H9 (cell line): ENCODE measurements at regions not wholly inside any gene's neighbourhood (a gene's known extent, or its start where the extent isn't known, plus 50 kb on each side); places are given as distances from the start of the nearest gene placed in this dataset.

Source experiments
- DNase-seq: peaks from one replicate; pipeline ENCODE4 v3.0.0-alpha.2; 2017
- H2AFZ ChIP-seq: one replicate; pipeline ENCODE4 v1.6.1; 2013; ENCODE audit warnings: mild to moderate bottlenecking, low read length, control low read depth, moderate library complexity
- H2AK5ac ChIP-seq: 2 replicates; pipeline ENCODE4 v1.6.1; 2013; ENCODE audit warnings: low read length, control low read depth, mixed read lengths; ENCODE audit not compliant: insufficient read length
- H2BK120ac ChIP-seq: one replicate; pipeline ENCODE4 v1.6.1; 2013; ENCODE audit warnings: low read depth, mild to moderate bottlenecking, low read length, control low read depth, inconsistent platforms; ENCODE audit not compliant: poor library complexity, severe bottlenecking
- H2BK12ac ChIP-seq: 2 replicates; pipeline ENCODE4 v1.6.1; 2013; ENCODE audit warnings: low read length, control low read depth, mixed read lengths, low read depth; ENCODE audit not compliant: insufficient read length
- H2BK15ac ChIP-seq: 2 replicates; pipeline ENCODE4 v1.6.1; 2013; ENCODE audit warnings: low read depth, low read length, control low read depth
- H2BK20ac ChIP-seq: one replicate; pipeline ENCODE4 v1.6.1; 2013; ENCODE audit warnings: low read depth, mild to moderate bottlenecking, low read length, control low read depth, inconsistent platforms; ENCODE audit not compliant: poor library complexity, severe bottlenecking
- H2BK5ac ChIP-seq: 2 replicates; pipeline ENCODE4 v1.6.1; 2013; ENCODE audit warnings: low read length, control low read depth, mixed read lengths; ENCODE audit not compliant: insufficient read length
- H3K14ac ChIP-seq: 2 replicates; pipeline ENCODE4 v1.6.1; 2013; ENCODE audit warnings: low read length, control low read depth; ENCODE audit not compliant: insufficient read depth
- H3K18ac ChIP-seq: 2 replicates; pipeline ENCODE4 v1.6.1; 2013; ENCODE audit warnings: low read depth, mild to moderate bottlenecking, mixed read lengths, low read length, control low read depth; ENCODE audit not compliant: insufficient read length
- H3K23ac ChIP-seq: 2 replicates; pipeline ENCODE4 v1.6.1; 2013; ENCODE audit warnings: low read length, control low read depth, mixed read lengths, low read depth; ENCODE audit not compliant: insufficient read length
- H3K23me2 ChIP-seq: 2 replicates; pipeline ENCODE4 v1.6.1; 2013; ENCODE audit warnings: low read depth, mild to moderate bottlenecking, mixed read lengths, low read length, control low read depth; ENCODE audit not compliant: insufficient read length, poor library complexity, severe bottlenecking
- H3K27ac ChIP-seq: 2 replicates; pipeline ENCODE4 v1.5.1; 2013; ENCODE audit warnings: low read length, control low read depth, mixed read lengths, low read depth; ENCODE audit not compliant: insufficient read length
- H3K27me3 ChIP-seq: 2 replicates; pipeline ENCODE4 v1.6.1; 2013; ENCODE audit warnings: low read length, control low read depth, inconsistent platforms; ENCODE audit not compliant: insufficient read depth
- H3K4ac ChIP-seq: 2 replicates; pipeline ENCODE4 v1.6.1; 2013; ENCODE audit warnings: low read depth, mild to moderate bottlenecking, control low read depth, inconsistent platforms, low read length, moderate library complexity
- H3K4me1 ChIP-seq: 2 replicates; pipeline ENCODE4 v1.6.1; 2013; ENCODE audit warnings: low read length, control low read depth, inconsistent platforms; ENCODE audit not compliant: insufficient read depth
- H3K4me2 ChIP-seq: 2 replicates; pipeline ENCODE4 v1.6.1; 2013; ENCODE audit warnings: low read length, control low read depth, mixed read lengths; ENCODE audit not compliant: insufficient read length, insufficient read depth
- H3K56ac ChIP-seq: 2 replicates; pipeline ENCODE4 v1.6.1; 2013; ENCODE audit warnings: low read depth, mild to moderate bottlenecking, mixed read lengths, low read length, control low read depth; ENCODE audit not compliant: insufficient read length
- H3K79me1 ChIP-seq: 2 replicates; pipeline ENCODE4 v1.6.1; 2013; ENCODE audit warnings: low read depth, mild to moderate bottlenecking, moderate library complexity, low read length, control low read depth, inconsistent platforms; ENCODE audit not compliant: insufficient read depth, poor library complexity, severe bottlenecking
- H3K79me2 ChIP-seq: 2 replicates; pipeline ENCODE4 v1.6.1; 2013; ENCODE audit warnings: low read length, control low read depth, inconsistent platforms; ENCODE audit not compliant: insufficient read depth
- H3K9ac ChIP-seq: 2 replicates; pipeline ENCODE4 v1.6.1; 2013; ENCODE audit warnings: low read length, control low read depth, mixed read lengths; ENCODE audit not compliant: insufficient read length; ENCODE audit errors: extremely low read depth
- H3K9me3 ChIP-seq: one replicate; pipeline ENCODE4 v1.6.1; 2013; ENCODE audit warnings: low read depth, low read length, inconsistent platforms; ENCODE audit not compliant: control insufficient read depth
- H3T11ph ChIP-seq: one replicate; pipeline ENCODE4 v1.6.1; 2013; ENCODE audit warnings: mild to moderate bottlenecking, low read length, control low read depth, inconsistent platforms
- H4K20me1 ChIP-seq: one replicate; pipeline ENCODE4 v1.6.1; 2013; ENCODE audit not compliant: control insufficient read depth, insufficient read length, insufficient read depth
- H4K5ac ChIP-seq: 2 replicates; pipeline ENCODE4 v1.6.1; 2013; ENCODE audit warnings: low read depth, mild to moderate bottlenecking, mixed read lengths, low read length, control low read depth; ENCODE audit not compliant: insufficient read length
- H4K8ac ChIP-seq: replicated peaks from 2 replicates; pipeline ENCODE4 v1.6.1; 2013; ENCODE audit warnings: low read length, control low read depth, mixed read lengths, low read depth; ENCODE audit not compliant: insufficient read length
- H4K91ac ChIP-seq: 2 replicates; pipeline ENCODE4 v1.6.1; 2013; ENCODE audit warnings: low read depth, mild to moderate bottlenecking, moderate library complexity, mixed read lengths, low read length, control low read depth; ENCODE audit not compliant: insufficient read length
- H3K27ac Mint-ChIP-seq, 3 experiments: 2 replicates in 2 of 3; 3 replicates in 1 of 3; pipeline ENCODE4 v1.8.0; 2020 to 2021; ENCODE audit warnings: mixed read lengths in 3 of 3, mild to moderate bottlenecking in 1 of 3, moderate library complexity in 1 of 3
- H3K27me3 Mint-ChIP-seq: 2 replicates; pipeline ENCODE4 v1.8.0; 2021; ENCODE audit warnings: low read depth, mild to moderate bottlenecking, moderate library complexity, mixed read lengths
- H3K36me3 Mint-ChIP-seq, 3 experiments: 2 replicates in 2 of 3; 3 replicates in 1 of 3; pipeline ENCODE4 v1.8.0; 2020 to 2021; ENCODE audit warnings: low read depth in 3 of 3, mixed read lengths in 3 of 3; ENCODE audit not compliant: insufficient read depth in 1 of 3
- H3K4me1 Mint-ChIP-seq, 2 experiments: 2 replicates each; pipeline ENCODE4 v1.8.0; 2020; ENCODE audit warnings: mixed read lengths in 2 of 2
- H3K4me3 Mint-ChIP-seq, 2 experiments: 2 replicates in 1 of 2; 3 replicates in 1 of 2; pipeline ENCODE4 v1.8.0; 2020 to 2021; ENCODE audit warnings: mild to moderate bottlenecking in 2 of 2, mixed read lengths in 2 of 2, moderate library complexity in 1 of 2
- H3K9me3 Mint-ChIP-seq, 2 experiments: 2 replicates in 1 of 2; 3 replicates in 1 of 2; pipeline ENCODE4 v1.8.0; 2020; ENCODE audit warnings: mild to moderate bottlenecking in 2 of 2, mixed read lengths in 2 of 2, moderate library complexity in 1 of 2
- WGBS: extraction: QIAGEN DNeasy Blood & Tissue Kit; methylation state at CpG from one replicate; pipeline ENCODE4 v1.1.7; 2013; ENCODE audit warnings: missing lambda C conversion rate, low lambda C conversion rate, mixed read lengths; ENCODE audit not compliant: insufficient read length; ENCODE audit errors: extremely low coverage; 5-methylcytosine and 5-hydroxymethylcytosine counted together
- TF ChIP-seq, protein P1 (sequence below): fragments of 200-600 bp; sonication (generic); conservative IDR thresholded peaks from 3 replicates; pipeline ENCODE4 v1.8.0; 2021; ENCODE audit warnings: antibody characterized with exemption, mild to moderate bottlenecking

GRCh38 chr10:60441515-60441914, 51.8 kb upstream of the ANK3 start:
- H3K23me2 ChIP-seq = no peaks in the 10 kb centered on the region
- no peak overlapping the region for H2AK5ac ChIP-seq
- H3K14ac ChIP-seq = no peak overlapping the region
- no peak overlapping the region for H3K9ac ChIP-seq
- no peak overlapping the region for H2BK12ac ChIP-seq
- no peak for DNase-seq
- no peaks in the 10 kb centered on the region for H3K36me3 Mint-ChIP-seq
- no peak overlapping the region for H2BK5ac ChIP-seq
- no peaks in the 10 kb centered on the region for H3K9me3 Mint-ChIP-seq
- no peaks in the 10 kb centered on the region for H3K9me3 ChIP-seq
- no peak overlapping the region for H3K27ac Mint-ChIP-seq
- TF ChIP-seq, protein P1, sequence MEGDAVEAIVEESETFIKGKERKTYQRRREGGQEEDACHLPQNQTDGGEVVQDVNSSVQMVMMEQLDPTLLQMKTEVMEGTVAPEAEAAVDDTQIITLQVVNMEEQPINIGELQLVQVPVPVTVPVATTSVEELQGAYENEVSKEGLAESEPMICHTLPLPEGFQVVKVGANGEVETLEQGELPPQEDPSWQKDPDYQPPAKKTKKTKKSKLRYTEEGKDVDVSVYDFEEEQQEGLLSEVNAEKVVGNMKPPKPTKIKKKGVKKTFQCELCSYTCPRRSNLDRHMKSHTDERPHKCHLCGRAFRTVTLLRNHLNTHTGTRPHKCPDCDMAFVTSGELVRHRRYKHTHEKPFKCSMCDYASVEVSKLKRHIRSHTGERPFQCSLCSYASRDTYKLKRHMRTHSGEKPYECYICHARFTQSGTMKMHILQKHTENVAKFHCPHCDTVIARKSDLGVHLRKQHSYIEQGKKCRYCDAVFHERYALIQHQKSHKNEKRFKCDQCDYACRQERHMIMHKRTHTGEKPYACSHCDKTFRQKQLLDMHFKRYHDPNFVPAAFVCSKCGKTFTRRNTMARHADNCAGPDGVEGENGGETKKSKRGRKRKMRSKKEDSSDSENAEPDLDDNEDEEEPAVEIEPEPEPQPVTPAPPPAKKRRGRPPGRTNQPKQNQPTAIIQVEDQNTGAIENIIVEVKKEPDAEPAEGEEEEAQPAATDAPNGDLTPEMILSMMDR = peak; percentile 45
- H3K4me1 Mint-ChIP-seq = peaks cover 12 to 18% of the 10 kb centered on the region in 2 experiments
- no peak overlapping the region for H3K27ac ChIP-seq
- H3K79me1 ChIP-seq = no peaks in the 10 kb centered on the region
- no peak overlapping the region for H2BK20ac ChIP-seq
- no CpG with 5 or more reads among the region's 1 CpG for whole genome bisulfite sequencing
- no peak overlapping the region for H4K91ac ChIP-seq
- H4K8ac ChIP-seq = no peak overlapping the region
- H2AFZ ChIP-seq = no peak overlapping the region
- no peak overlapping the region for H3K4me3 Mint-ChIP-seq
- no peaks in the 10 kb centered on the region for H3K79me2 ChIP-seq
- no peaks in the 10 kb centered on the region for H3K27me3 Mint-ChIP-seq
- H4K5ac ChIP-seq = no peak overlapping the region
- no peak overlapping the region for H3K4ac ChIP-seq
- no peak overlapping the region for H2BK15ac ChIP-seq
- no peak overlapping the region for H2BK120ac ChIP-seq
- H3K4me1 ChIP-seq = no peaks in the 10 kb centered on the region; the same call in 1 of the 2 replicates
- no peaks in the 10 kb centered on the region for H3K27me3 ChIP-seq
- H3K18ac ChIP-seq = no peak overlapping the region
- no peaks in the 10 kb centered on the region for H4K20me1 ChIP-seq
- H3K23ac ChIP-seq = no peak overlapping the region
- H3K56ac ChIP-seq = no peak overlapping the region
- no peak overlapping the region for H3K4me2 ChIP-seq
- H3T11ph ChIP-seq = no peak overlapping the region
